PC-3 (cell line): ENCODE measurements at regions not wholly inside any gene's neighbourhood (a gene's known extent, or its start where the extent isn't known, plus 50 kb on each side); places are given as distances from the start of the nearest gene placed in this dataset.

ENCODE experiments used
- ATAC-seq: fragments of 200-7000 bp; cut with Tn5 transposase; 2 replicates; pipeline ENCODE4 v1.9.1; 2020; ENCODE audit warnings: mild to moderate bottlenecking, moderate library complexity
- BruUV-seq: library from RNA; stranded (reverse); fragments of 400-500 nt; replicated peaks from 2 replicates; lab custom pipeline; 2021; lab: Mats Ljungman, UMichigan
- CTCF ChIA-PET: fragments of 300-600 bp; sonication (Branson Sonifier 250); formaldehyde crosslinking; loops from one replicate; lab custom pipeline; 2022; ENCODE audit warnings: antibody characterized with exemption; lab: Charles Lee
- POLR2A ChIA-PET: fragments of 300-600 bp; sonication (Branson Sonifier 250); formaldehyde crosslinking; loops from one replicate; lab custom pipeline; 2022; ENCODE audit warnings: antibody characterized with exemption; ENCODE audit not compliant: unreplicated experiment; lab: Charles Lee
- DNase-seq: peaks from one replicate; pipeline ENCODE4 v3.0.0-alpha.2; 2015
- H2AFZ ChIP-seq: fragments of 300-600 bp; sonication (generic); 2 replicates; pipeline ENCODE4 v1.6.0; 2016; ENCODE audit warnings: antibody characterized with exemption, low read length
- H3F3A ChIP-seq: fragments of 300-600 bp; sonication (generic); one replicate; pipeline ENCODE4 v1.6.0; 2017; ENCODE audit warnings: antibody characterized with exemption, low read length, control low read depth, mild to moderate bottlenecking; ENCODE audit not compliant: unreplicated experiment
- H3K27ac ChIP-seq: fragments of 300-600 bp; sonication (generic); 2 replicates; pipeline ENCODE4 v1.5.1; 2016; ENCODE audit warnings: mild to moderate bottlenecking, low read length
- H3K27me3 ChIP-seq: fragments of 300-600 bp; sonication (generic); 2 replicates; pipeline ENCODE4 v1.6.1; 2016; ENCODE audit warnings: low read length, mixed read lengths
- H3K36me3 ChIP-seq: fragments of 300-600 bp; sonication (generic); 2 replicates; pipeline ENCODE4 v1.6.1; 2016; ENCODE audit warnings: low read depth, mixed run types, low read length, mixed read lengths
- H3K4me1 ChIP-seq: fragments of 300-600 bp; sonication (generic); 2 replicates; pipeline ENCODE4 v1.5.1; 2016; ENCODE audit warnings: low read length; ENCODE audit not compliant: insufficient read depth
- H3K4me2 ChIP-seq: fragments of 300-600 bp; sonication (generic); 2 replicates; pipeline ENCODE4 v1.6.0; 2016; ENCODE audit warnings: low read length
- H3K4me3 ChIP-seq: fragments of 300-600 bp; sonication (generic); 2 replicates; pipeline ENCODE4 v1.5.1; 2016; ENCODE audit warnings: mild to moderate bottlenecking, low read length, mixed read lengths
- H3K79me2 ChIP-seq: fragments of 300-600 bp; sonication (generic); 2 replicates; pipeline ENCODE4 v1.6.1; 2017; ENCODE audit warnings: low read length, mixed read lengths
- H3K9ac ChIP-seq: fragments of 300-600 bp; sonication (generic); 2 replicates; pipeline ENCODE4 v1.6.0; 2016; ENCODE audit warnings: mild to moderate bottlenecking, low read length
- H3K9me2 ChIP-seq: fragments of 300-600 bp; sonication (generic); replicated peaks from 2 replicates; pipeline ENCODE4 v1.6.1; 2016; ENCODE audit warnings: mixed run types, low read length, mixed read lengths
- H3K9me3 ChIP-seq: fragments of 300-600 bp; sonication (generic); 2 replicates; pipeline ENCODE4 v1.6.1; 2016; ENCODE audit warnings: low read length, mixed read lengths
- H4K20me1 ChIP-seq: fragments of 300-600 bp; sonication (generic); 2 replicates; pipeline ENCODE4 v1.6.1; 2016; ENCODE audit warnings: low read length, mixed read lengths
- EZH2 ChIP-seq: fragments of 300-600 bp; sonication (generic); IDR thresholded peaks from one replicate; pipeline ENCODE4 v1.6.1; 2017; ENCODE audit warnings: antibody characterized with exemption, mild to moderate bottlenecking, low read length; ENCODE audit not compliant: unreplicated experiment
- EZH2phosphoT487 ChIP-seq: fragments of 300-600 bp; sonication (generic); IDR thresholded peaks from 2 replicates; pipeline ENCODE4 v1.6.1; 2018; ENCODE audit warnings: mild to moderate bottlenecking, antibody characterized with exemption, low read length, borderline replicate concordance
- intact Hi-C: fragments of 100-400 bp; cut with micrococcal nuclease; formaldehyde crosslinking; loops from 2 replicates; pipeline ENCODE4 v1.9.0; 2023
- TF ChIP-seq, protein P1 (sequence below): fragments of 300-600 bp; sonication (generic); conservative IDR thresholded peaks from 2 replicates; pipeline ENCODE4 v1.5.1; 2017; ENCODE audit warnings: antibody characterized with exemption, low read depth, mild to moderate bottlenecking, low read length

DNA sequence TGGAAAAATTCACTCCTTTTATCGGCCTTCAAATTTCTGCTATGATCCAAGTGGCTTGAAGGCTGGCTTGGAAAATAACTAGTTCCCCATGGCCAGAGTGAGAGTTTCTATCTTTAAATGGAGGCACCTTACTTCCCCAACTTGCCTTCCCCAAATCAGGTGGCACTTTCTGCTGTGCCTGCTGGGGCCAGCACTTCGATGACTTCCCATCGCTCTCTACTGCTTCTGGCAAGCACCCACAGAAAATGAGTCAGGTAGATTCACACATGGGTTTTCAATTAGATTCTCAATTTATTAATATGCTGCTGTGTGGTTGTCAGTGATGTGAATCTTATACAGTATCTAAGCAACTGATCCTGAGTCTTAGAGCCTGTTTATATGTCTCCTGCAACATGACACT, 398.8 kb upstream of the RAG2 start:
- Histone ChIP-seq H3K4me2 (no peak overlapping the region), H3K4me3 (no peak overlapping the region), H3K9ac (no peak overlapping the region), H3F3A (no peaks in the 10 kb centered on the region), H3K9me2 (no peaks in the 10 kb centered on the region), H4K20me1 (no peaks in the 10 kb centered on the region), H2AFZ (no peak overlapping the region), H3K27me3 (no peaks in the 10 kb centered on the region), H3K4me1 (no peaks in the 10 kb centered on the region), H3K79me2 (no peaks in the 10 kb centered on the region), H3K36me3 (no peaks in the 10 kb centered on the region), H3K27ac (no peak overlapping the region), H3K9me3 (no peaks in the 10 kb centered on the region)
- DNase-seq, result no peak
- ATAC-seq, result no peak
- TF ChIP-seq EZH2 (no peak), EZH2phosphoT487 (no peak)
- TF ChIP-seq, protein P1, sequence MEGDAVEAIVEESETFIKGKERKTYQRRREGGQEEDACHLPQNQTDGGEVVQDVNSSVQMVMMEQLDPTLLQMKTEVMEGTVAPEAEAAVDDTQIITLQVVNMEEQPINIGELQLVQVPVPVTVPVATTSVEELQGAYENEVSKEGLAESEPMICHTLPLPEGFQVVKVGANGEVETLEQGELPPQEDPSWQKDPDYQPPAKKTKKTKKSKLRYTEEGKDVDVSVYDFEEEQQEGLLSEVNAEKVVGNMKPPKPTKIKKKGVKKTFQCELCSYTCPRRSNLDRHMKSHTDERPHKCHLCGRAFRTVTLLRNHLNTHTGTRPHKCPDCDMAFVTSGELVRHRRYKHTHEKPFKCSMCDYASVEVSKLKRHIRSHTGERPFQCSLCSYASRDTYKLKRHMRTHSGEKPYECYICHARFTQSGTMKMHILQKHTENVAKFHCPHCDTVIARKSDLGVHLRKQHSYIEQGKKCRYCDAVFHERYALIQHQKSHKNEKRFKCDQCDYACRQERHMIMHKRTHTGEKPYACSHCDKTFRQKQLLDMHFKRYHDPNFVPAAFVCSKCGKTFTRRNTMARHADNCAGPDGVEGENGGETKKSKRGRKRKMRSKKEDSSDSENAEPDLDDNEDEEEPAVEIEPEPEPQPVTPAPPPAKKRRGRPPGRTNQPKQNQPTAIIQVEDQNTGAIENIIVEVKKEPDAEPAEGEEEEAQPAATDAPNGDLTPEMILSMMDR, result no peak
- no TSS peak for BruUV-seq
- CTCF ChIA-PET, result no interaction called here
- POLR2A ChIA-PET, result no interaction called here
- intact Hi-C loops, result no loop called here

DNA sequence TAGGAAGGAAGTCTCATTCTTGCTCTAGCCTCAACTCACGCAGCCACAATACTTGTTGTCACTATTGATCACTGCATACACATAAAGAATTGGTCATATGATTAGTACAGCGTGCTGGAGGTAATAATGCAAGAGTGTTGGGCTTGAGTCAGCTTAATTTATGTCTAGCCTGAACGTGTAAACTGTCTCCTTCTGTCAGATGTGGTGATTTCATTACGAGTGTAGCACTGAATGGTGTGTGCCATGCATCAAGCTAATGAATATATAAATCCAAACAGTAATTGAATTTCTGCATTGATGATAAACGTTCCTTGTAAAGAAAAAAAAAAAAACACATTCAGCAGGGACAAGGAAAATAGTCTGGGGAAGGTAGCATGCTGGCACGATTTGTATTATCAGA, 396.2 kb upstream of the RAG2 start:
- no TSS peak for BruUV-seq
- no peak overlapping the region for H2AFZ ChIP-seq
- H4K20me1 ChIP-seq, result no peaks in the 10 kb centered on the region
- TF ChIP-seq EZH2phosphoT487 (no peak), EZH2 (no peak)
- TF ChIP-seq, protein P1, result no peak
- H3K4me2 ChIP-seq, result no peak overlapping the region
- H3F3A ChIP-seq, result no peaks in the 10 kb centered on the region
- H3K79me2 ChIP-seq, result no peaks in the 10 kb centered on the region
- CTCF ChIA-PET, result no interaction called here
- H3K27me3 ChIP-seq, result no peaks in the 10 kb centered on the region
- no peaks in the 10 kb centered on the region for H3K9me3 ChIP-seq
- intact Hi-C loops, result no loop called here
- H3K4me3 ChIP-seq, result no peak overlapping the region
- no peak for ATAC-seq
- DNase-seq, result no peak
- no peak overlapping the region for H3K9ac ChIP-seq
- H3K9me2 ChIP-seq, result no peaks in the 10 kb centered on the region
- no peaks in the 10 kb centered on the region for H3K36me3 ChIP-seq
- POLR2A ChIA-PET, result no interaction called here
- no peaks in the 10 kb centered on the region for H3K4me1 ChIP-seq
- no peak overlapping the region for H3K27ac ChIP-seq

GRCh38 chr11:36988556-36988955, 390.5 kb upstream of the RAG2 start:
- Histone ChIP-seq H3K79me2 (no peaks in the 10 kb centered on the region), H3K9me2 (no peaks in the 10 kb centered on the region), H3K27ac (no peak overlapping the region), H3K36me3 (no peaks in the 10 kb centered on the region), H4K20me1 (no peaks in the 10 kb centered on the region), H3K9me3 (no peaks in the 10 kb centered on the region), H3K9ac (no peak overlapping the region), H3K4me1 (no peaks in the 10 kb centered on the region), H3F3A (no peaks in the 10 kb centered on the region), H3K4me2 (no peak overlapping the region), H3K4me3 (no peak overlapping the region), H2AFZ (no peak overlapping the region), H3K27me3 (no peaks in the 10 kb centered on the region)
- CTCF ChIA-PET, result no interaction called here
- TF ChIP-seq, protein P1, result no peak
- TF ChIP-seq EZH2, result no peak
- TF ChIP-seq EZH2phosphoT487, result no peak
- DNase-seq, result no peak
- no peak for ATAC-seq
- no TSS peak for BruUV-seq
- POLR2A ChIA-PET, result no interaction called here
- intact Hi-C loops, result no loop called here
